Raji (cell line): ENCODE measurements at regions not wholly inside any gene's neighbourhood (a gene's known extent, or its start where the extent isn't known, plus 50 kb on each side); places are given as distances from the start of the nearest gene placed in this dataset.

Experiments used
- POLR2A ChIP-seq: IDR thresholded peaks from 2 replicates; pipeline ENCODE4 v1.6.1; 2011; ENCODE audit warnings: low read depth, low read length, control low read depth; ENCODE audit not compliant: insufficient read depth

DNA sequence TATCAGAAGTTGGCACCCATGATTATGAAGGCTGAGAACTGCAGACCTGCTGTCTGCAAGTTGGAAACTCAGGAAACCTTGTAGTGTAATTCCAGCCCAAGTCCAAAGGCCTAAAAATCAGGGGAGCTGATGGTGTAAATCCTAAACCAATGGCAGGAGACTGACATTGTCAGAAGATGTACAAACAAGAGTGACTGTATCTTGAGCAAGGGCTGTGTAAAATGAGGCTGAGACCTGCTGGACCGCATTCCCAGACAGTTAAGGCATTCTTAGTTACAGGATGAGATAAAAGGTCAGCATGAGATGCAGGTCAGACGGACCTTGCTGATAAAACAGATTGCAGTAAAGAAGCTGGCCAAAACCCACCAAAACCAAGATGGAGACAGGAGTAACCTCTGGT is 147.7 kb downstream of the COG6 start:
- TF ChIP-seq POLR2A, result no peak

DNA sequence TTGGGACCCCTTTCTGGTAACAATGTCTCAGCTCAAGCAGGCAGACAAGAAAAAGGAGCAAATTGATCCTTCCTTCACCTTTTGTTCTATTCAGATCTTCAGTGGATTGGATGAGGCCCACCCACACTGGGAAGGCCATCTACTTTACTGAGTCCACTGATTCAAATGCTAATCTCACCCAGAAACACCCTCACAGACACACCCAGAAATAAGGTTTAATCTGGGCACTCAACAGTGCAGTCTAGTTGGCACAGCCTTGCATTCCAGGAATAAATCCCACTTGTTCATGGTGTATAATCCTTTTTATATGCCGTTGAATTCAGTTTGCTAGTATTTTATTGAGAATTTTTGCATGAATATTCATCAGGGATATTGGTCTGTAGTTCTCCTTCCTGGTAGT is 148.4 kb downstream of the COG6 start:
- no peak for TF ChIP-seq POLR2A

DNA sequence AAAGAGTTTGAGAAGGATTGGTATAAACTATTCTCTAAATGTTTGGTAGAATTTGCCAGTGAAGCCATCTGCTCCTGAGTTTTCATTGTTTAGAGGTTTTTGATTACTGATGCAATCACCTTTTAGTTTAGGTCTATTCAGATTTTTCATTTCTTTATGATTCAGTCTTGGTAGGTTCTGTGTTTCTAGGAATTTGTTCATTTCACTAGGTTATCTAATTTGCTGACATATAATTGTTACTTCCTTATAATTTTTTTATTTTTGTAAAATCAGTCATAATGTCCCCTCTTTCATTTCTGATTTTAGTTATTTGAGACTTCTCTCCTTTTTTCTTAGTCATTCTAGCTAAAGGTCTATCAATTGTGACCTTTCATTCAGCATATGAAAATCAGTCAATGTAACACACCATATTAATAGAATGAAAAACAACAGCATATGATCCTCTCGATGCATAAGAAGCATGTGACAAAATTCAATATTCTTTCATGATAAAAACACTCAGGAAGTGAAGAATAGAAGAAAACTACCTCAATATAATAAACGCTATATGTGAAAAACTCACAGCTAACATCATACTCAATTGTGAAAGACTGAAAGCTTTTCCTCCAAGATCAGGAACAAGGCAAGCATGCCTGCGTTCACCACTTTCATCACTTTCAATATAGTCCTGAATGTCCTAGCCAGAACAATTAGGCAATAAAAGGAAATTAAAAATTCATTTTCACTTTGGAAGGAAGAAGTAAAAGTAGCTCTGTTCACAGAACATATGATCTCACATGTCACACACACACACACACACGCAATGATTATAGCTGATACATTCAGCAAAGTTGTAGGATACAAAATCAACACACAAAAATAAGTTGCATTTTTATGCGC is 149.1 kb downstream of the COG6 start:
- TF ChIP-seq POLR2A, result no peak

DNA sequence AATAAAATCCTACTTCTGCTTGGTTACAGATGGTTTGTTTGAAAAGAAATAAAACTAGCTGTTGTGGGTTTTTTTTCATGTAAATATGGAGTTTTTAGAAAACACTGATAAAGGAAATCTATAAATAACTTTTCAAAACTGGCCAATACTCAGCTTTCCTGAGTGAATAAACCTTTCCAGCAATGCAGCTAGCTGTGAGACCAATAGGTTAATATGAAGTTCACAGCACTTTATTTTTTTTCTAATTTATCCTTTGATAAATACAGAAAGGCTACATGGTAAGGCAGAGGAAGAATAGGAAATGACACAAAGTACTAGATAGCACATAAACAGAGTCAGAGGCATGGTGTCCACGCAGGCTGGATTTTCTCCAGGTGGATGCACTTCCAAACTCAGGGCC is 154.0 kb downstream of the COG6 start:
- TF ChIP-seq POLR2A, result no peak

DNA sequence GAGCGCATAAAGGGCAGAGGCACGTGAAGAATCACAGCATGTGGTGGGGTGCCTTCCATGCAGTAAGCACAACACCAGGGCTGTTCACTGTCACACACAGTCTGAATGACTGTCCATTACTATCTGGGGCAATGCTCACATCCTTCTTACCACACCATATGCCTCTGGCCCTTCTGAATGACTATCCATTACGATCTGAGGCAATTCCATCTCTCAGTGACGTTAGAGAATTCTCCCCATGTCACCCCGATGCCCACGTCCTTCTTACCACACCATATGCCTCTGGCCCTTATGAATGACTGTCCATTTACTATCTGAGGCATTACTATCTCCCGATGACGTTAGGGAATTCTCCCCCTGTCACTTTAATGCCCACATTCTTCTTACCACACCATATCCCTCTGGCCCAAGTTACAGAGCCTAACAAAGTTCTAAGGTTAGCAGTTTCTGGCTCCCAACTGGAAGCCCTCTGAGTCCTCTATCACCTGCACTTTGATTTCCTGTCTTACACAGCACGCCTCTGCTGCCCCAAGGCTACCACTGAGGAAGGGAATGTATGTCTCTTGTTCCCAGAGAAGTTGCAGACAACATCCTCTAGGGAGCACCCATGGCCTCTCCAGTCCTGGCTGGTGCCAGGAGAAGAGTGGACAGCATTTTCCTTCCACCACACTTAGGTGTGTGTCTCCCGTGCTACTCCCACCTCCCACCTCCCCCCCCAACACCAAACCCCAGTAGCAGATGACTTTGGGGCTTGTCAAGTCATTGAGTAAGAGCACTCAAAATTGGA is 154.8 kb downstream of the COG6 start:
- TF ChIP-seq POLR2A, result no peak

DNA sequence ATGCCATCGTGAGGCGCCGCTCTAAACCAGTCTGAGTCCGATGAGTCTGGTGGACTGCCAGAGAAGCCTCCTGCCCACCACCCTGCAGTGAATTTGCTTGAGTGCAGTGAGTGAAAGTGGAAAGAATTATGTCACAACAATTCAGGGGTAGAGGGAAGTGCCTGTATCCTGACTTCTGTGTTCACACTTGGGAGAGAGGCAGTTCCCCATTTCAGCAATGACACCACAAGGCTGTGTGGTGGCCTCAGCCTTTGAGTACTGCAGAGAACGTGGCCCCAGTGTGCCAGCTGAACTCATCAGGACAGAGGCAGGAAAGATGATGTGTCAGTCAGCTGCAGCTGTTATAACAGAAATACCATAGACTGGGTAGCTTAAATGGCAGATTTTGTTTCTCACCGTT is 155.6 kb downstream of the COG6 start:
- TF ChIP-seq POLR2A, result no peak

DNA sequence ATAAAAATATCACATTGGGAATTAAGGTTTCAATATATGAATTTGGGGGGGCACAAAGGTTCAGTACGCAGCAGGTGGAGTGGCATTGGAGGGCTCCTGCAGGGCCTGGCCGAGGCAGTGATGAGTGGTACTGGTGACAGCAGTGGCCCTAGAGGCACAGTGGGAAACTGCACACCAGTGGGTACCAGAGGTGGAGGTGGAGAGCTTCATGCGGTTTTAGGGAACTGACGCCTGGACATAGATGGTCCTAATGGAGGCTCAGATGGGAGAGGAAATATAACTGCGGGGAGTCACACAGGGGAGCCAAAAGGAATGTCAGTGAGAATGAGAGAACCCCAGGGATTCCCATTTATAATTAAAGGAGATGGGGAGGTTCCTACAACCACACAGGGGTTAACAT is 156.2 kb downstream of the COG6 start:
- no peak for TF ChIP-seq POLR2A

DNA sequence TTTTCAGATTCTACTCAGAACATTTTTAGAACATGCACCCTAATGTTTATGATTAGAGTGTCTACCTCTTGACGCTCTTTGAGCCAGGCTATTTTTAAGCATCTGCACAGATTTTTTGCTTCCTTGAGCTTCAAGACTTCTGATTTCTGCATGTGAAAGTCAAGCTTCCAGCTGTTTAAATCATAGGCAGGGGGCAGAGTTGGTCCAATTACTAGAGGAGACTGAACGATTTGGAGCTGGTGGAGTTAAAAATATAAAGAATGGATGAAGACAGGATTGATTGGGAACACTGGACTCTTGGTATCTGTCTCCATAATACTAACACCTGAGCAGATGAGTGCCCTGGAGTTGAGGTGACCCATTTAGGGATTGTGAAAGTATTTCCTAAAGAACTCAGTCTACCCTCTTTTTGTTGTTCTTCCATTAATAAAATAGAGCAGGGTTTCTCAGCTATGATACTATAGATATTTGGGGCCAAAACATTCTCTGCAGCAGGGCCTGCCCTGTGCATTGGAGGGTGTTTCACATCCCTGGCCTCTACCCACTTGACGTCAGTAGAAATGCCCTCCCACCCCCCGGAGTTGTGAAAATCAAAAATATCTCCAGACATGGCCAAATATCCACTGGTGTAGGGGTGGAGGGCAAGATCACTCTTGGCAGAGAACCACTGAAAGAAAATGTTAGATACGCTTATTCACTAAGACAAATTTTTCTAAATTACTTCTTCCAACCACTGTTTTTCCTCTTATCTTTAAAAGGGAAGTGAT is 160.1 kb downstream of the COG6 start:
- no peak for TF ChIP-seq POLR2A

DNA sequence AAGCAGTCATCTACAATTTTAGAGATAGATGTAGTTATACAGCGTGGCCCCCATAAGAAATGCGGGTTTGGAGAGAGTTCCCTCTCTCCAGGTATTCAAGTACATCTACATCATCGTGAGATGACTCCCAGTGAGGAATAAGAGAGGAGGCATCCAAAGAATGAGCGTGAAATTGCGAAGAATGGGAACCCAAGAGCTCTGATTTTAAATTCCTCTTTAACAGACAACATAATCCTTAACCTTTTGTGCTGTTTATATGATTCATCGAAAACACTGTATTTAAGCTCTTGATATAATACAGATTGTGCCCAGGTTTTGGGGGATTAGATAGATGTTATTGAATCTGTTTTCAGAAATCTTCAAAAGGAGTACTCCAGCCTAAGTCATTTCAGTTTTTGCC is 161.5 kb downstream of the COG6 start:
- TF ChIP-seq POLR2A, result no peak

DNA sequence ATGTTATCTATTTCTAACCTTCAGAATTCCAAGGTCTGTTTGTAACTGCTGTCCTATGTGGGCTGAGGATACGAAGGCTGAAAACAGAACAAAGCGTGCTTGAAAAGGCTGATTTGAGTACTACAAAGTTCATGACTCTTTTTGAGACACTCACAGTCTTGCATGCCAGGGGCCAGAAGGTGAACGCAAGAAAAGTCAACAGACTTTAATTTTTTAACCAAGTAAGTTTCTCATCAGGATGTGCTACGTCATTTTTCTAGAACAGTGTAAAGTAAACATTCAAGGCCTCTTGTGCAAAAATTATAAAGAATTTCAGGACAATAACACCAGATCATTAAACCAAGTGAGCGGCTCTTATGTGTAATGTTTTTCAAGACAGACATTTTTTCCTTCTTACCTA is 163.5 kb downstream of the COG6 start:
- TF ChIP-seq POLR2A, result no peak

DNA sequence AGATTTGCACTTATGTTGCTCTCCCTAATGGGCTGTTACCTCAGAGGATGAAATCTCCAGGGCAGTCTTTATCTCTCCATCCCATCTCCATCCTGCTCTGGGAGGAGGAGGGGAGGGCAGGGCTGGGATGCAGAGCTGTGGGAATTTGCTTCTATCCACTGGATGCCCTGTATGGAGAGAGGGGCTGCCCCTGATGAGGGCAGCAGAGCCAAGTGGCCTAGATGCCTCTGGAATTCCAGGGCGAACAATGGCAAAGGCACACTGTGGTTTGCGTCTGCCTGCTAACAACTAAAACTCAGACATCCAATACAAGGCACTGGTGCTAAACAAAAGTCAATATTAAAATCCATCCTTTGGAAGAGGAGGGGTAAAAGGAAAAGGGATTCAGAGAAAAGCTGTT is 165.1 kb downstream of the COG6 start:
- no peak for TF ChIP-seq POLR2A

DNA sequence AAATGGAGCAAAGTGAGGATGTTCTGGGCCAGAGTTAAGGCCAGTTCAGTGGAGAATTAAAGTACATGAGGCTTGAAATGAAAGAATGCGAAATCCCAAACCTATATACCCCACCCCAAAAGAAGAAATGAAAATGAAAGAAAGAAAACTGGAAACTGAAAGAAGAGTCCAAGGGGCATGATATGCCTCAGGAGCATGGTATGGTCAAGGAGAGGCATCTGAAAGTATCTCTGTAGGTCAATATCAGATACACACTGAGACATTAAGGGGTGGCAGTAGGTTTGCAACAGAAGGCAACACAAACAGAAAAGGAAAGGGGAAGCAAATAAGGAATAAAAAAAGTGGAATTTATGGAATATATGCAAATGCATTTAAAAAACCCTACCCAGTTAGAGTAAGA is 166.5 kb downstream of the COG6 start:
- TF ChIP-seq POLR2A, result no peak

DNA sequence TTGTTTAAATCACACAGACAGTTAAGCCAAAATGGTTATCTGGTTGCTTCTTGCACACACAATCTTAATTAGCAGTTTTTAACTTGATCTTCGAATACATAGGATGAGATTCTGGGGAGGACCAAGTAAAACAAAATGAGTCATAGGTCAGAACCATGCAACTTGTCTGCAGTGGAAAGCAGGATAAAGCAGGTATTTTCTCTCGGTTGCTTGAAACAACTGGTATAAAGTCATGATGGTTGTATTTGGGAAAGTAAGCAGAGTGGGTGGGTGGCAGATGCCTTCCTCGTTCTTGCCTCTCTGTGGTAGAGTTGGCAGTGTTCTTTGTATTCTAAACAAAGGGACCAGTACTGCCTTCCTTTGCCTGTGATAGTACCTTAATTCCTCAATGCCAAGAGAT is 167.0 kb downstream of the COG6 start:
- no peak for TF ChIP-seq POLR2A

DNA sequence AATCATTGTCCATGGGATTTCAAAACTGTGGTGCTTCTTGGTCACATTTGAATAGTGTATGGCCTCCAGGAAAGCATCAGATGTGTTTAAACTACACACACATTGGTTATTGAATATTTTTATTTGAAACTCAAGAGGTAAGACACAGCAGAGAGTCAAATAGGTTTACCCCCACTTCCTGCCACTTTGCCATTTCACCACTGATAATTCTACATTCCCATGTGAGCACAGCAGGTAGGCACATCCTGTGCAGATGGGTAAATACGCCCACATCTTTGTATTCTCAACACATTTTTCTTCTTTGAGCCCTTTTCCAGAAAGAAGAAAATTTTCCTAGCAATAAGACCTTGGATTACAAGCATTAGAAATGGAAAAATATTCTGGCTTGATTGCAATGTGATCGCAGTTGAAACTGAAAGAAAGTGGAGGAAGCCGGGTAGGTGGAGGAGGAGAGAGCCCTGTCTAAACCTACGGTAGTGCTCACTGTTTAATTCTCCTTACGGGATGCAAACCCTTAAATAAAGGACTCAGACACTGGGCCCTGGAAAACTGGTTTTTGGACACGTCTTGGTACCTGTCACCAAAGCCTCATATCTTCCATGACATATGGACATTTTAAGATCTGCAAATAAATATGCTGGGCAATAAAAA is 167.7 kb downstream of the COG6 start:
- no peak for TF ChIP-seq POLR2A

DNA sequence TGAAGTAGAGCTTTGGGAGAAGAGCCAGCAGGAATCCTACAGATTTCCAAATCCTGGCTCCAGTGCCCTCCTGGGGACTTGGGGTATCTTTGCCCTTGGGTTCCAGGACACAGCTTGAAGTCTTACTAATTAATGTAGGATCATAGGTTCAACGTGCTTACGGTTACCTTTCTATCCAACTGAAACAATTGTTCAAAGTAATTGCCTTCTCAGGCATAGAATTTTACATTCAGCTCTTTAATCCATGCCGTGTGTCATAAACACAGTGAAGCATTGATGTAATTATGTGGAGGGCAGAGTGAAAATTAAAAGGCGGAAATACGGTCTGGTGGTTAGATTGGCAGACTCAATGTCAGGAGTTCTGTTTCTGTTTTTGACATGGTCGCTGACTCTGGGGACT is 170.4 kb downstream of the COG6 start:
- TF ChIP-seq POLR2A, result no peak

DNA sequence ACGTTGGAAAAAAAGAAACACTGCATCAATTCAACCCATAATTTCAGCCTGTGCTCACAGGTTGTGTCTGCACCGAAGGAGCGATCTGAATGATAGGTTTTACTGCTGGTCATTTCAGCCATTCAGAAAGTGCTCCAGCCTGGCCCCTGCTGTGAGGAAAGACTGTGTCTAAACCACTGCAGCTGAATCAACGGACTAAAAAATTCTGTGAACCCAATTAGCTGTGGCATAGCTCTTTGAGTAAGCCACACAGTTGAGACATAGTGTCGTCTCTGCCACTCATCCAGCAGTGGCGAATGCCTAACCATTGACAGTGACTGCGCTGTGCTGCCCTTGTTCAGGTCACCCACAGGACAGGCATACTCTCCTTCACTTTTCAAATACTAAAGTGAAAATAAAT is 179.8 kb downstream of the COG6 start:
- TF ChIP-seq POLR2A, result no peak

DNA sequence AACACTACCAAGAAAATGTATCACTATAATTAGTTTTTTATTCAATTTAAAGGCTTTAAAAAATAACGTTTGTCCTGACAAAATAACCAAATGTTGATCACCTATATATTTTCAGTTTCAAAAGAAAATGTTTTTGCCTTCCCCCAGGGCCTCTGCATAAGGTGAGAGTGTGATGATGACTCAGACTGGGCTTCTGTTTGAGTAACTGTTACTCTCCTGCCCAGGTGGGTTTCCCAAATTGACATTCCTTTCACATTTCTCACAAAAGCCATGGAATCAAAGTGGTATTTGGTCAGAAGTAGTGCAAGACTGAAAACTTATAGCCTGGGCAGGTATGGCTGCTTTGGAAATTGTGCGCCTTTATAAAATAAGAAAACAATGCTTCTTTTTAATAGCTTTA is 180.6 kb downstream of the COG6 start:
- TF ChIP-seq POLR2A, result no peak
